GM12878 (cell line): ENCODE measurements at regions not wholly inside any gene's neighbourhood (a gene's known extent, or its start where the extent isn't known, plus 50 kb on each side); places are given as distances from the start of the nearest gene placed in this dataset.

Source experiments
- ATAC-seq: fragments of 200-7000 bp; cut with Tn5 transposase; 3 replicates; pipeline ENCODE4 v1.9.1; 2020; ENCODE audit warnings: mild to moderate bottlenecking, moderate library complexity
- BruUV-seq: library from RNA; stranded (reverse); fragments of 400-500 nt; replicated peaks from 2 replicates; lab custom pipeline; 2021; lab: Mats Ljungman, UMichigan
- CTCF ChIA-PET: fragments of 300-600 bp; sonication (Branson Sonifier 250); formaldehyde crosslinking; extraction: SDS; loops from one replicate; lab custom pipeline; 2021; ENCODE audit warnings: inconsistent platforms; lab: Yijun Ruan, JAX
- POLR2A ChIA-PET: fragments of 350-600 bp; formaldehyde crosslinking; extraction: SDS; loops from one replicate; lab custom pipeline; 2021; ENCODE audit warnings: inconsistent platforms; lab: Charles Lee
- RAD21 ChIA-PET: fragments of 300-600 bp; sonication (Branson Sonifier 250); formaldehyde crosslinking; loops from one replicate; lab custom pipeline; 2023; ENCODE audit warnings: antibody characterized with exemption; ENCODE audit not compliant: unreplicated experiment; lab: Charles Lee
- SMC1A ChIA-PET: fragments of 300-600 bp; sonication (Branson Sonifier 250); formaldehyde crosslinking; loops from one replicate; lab custom pipeline; 2023; ENCODE audit not compliant: unreplicated experiment, uncharacterized antibody; lab: Charles Lee
- DNase-seq: peaks from one replicate; pipeline ENCODE4 v3.0.0-alpha.2; 2011; ENCODE audit warnings: low read depth, low spot score
- FAIRE-seq: peaks from 3 replicates; lab custom pipeline; 2011; peaks lifted over from hg19 to GRCh38; lab: Jason Lieb, UNC
- H2AFZ ChIP-seq: 2 replicates; pipeline ENCODE4 v1.6.0; 2011; ENCODE audit warnings: low read depth, low read length, control low read depth; ENCODE audit not compliant: control insufficient read depth
- H3K27ac ChIP-seq: 2 replicates; pipeline ENCODE4 v1.5.1; 2011; ENCODE audit warnings: control low read depth; ENCODE audit not compliant: control insufficient read depth, insufficient read depth
- H3K27me3 ChIP-seq, 2 experiments: replicated peaks in 1 of 2; 2 replicates each; pipeline versions ENCODE4 v1.6.0 to v1.6.1; 2011; ENCODE audit warnings: low read length in 1 of 2; ENCODE audit not compliant: control insufficient read depth in 2 of 2, insufficient read depth in 2 of 2
- H3K36me3 ChIP-seq, 2 experiments: 2 replicates each; pipeline ENCODE4 v1.5.1; 2011; ENCODE audit warnings: low read length in 1 of 2; ENCODE audit not compliant: control insufficient read depth in 2 of 2, insufficient read depth in 2 of 2
- H3K4me1 ChIP-seq: 2 replicates; pipeline ENCODE4 v1.6.1; 2011; ENCODE audit warnings: mild to moderate bottlenecking, low read length, moderate library complexity, mixed read lengths; ENCODE audit not compliant: control insufficient read depth, insufficient read depth
- H3K4me2 ChIP-seq: 2 replicates; pipeline ENCODE4 v1.6.0; 2011; ENCODE audit warnings: control low read depth; ENCODE audit not compliant: control insufficient read depth, insufficient read depth
- H3K4me3 ChIP-seq: fragments of 200-600 bp; sonication (generic); 2 replicates; pipeline ENCODE4 v1.5.1; 2016
- H3K79me2 ChIP-seq: 2 replicates; pipeline ENCODE4 v1.6.0; 2011; ENCODE audit warnings: low read length; ENCODE audit not compliant: control insufficient read depth, insufficient read depth
- H3K9ac ChIP-seq: 2 replicates; pipeline ENCODE4 v1.8.0; 2011; ENCODE audit warnings: low read length, control low read depth, mixed read lengths; ENCODE audit not compliant: control insufficient read depth, insufficient read depth
- H3K9me3 ChIP-seq: replicated peaks from 3 replicates; pipeline ENCODE4 v1.5.1; 2011; ENCODE audit warnings: mild to moderate bottlenecking, low read length; ENCODE audit not compliant: control insufficient read depth, insufficient read depth
- H4K20me1 ChIP-seq: 2 replicates; pipeline ENCODE4 v1.6.0; 2011; ENCODE audit not compliant: control insufficient read depth, insufficient read depth
- BCL11A ChIP-seq: IDR thresholded peaks from 2 replicates; pipeline ENCODE4 v1.6.1; 2011; ENCODE audit warnings: low read depth, low read length
- CREB1 ChIP-seq: IDR thresholded peaks from 2 replicates; pipeline ENCODE4 v1.6.1; 2012; ENCODE audit warnings: low read depth, mild to moderate bottlenecking, inconsistent platforms
- ETV6 ChIP-seq, 2 experiments: fragments of 450-650 bp in 1 of 2; IDR thresholded peaks in 1 of 2; conservative IDR thresholded peaks in 1 of 2; 2 replicates each; pipeline ENCODE4 v1.6.1; 2014; ENCODE audit warnings: antibody characterized with exemption in 1 of 2, borderline replicate concordance in 1 of 2, low read depth in 1 of 2, mild to moderate bottlenecking in 1 of 2, moderate library complexity in 1 of 2
- GATAD2B ChIP-seq: fragments of 450-650 bp; conservative IDR thresholded peaks from 2 replicates; pipeline ENCODE4 v1.6.1; 2017; ENCODE audit warnings: low read depth, mild to moderate bottlenecking, moderate library complexity
- HDAC6 ChIP-seq: fragments of 200-600 bp; sonication (generic); IDR thresholded peaks from one replicate; pipeline ENCODE4 v1.8.0; 2017; ENCODE audit warnings: antibody characterized with exemption; ENCODE audit not compliant: unreplicated experiment
- IKZF1 ChIP-seq: fragments of 450-650 bp; conservative IDR thresholded peaks from 2 replicates; pipeline ENCODE4 v1.6.1; 2017; ENCODE audit warnings: antibody characterized with exemption, mild to moderate bottlenecking
- JUND ChIP-seq: IDR thresholded peaks from 2 replicates; pipeline ENCODE4 v1.6.1; 2012; ENCODE audit warnings: low read depth, mild to moderate bottlenecking, low read length, improper control_type of control experiment, moderate library complexity
- MEF2A ChIP-seq: IDR thresholded peaks from 2 replicates; pipeline ENCODE4 v1.6.1; 2011; ENCODE audit warnings: low read depth, mild to moderate bottlenecking, low read length, moderate library complexity; ENCODE audit not compliant: insufficient read depth
- MEF2B ChIP-seq: fragments of 450-650 bp; IDR thresholded peaks from 2 replicates; pipeline ENCODE4 v1.6.1; 2018; ENCODE audit warnings: mild to moderate bottlenecking, moderate library complexity; ENCODE audit not compliant: partially characterized antibody, poor library complexity, severe bottlenecking
- MTA3 ChIP-seq: IDR thresholded peaks from 2 replicates; pipeline ENCODE4 v1.6.1; 2012; ENCODE audit warnings: low read length, inconsistent platforms, borderline replicate concordance
- POLR2AphosphoS2 ChIP-seq: IDR thresholded peaks from 2 replicates; pipeline ENCODE4 v1.6.1; 2011; ENCODE audit warnings: low read depth, mild to moderate bottlenecking, low read length, improper control_type of control experiment, moderate library complexity
- RELA ChIP-seq: fragments of 450-650 bp; IDR thresholded peaks from 2 replicates; pipeline ENCODE4 v1.8.0; 2014; ENCODE audit warnings: borderline replicate concordance; ENCODE audit not compliant: partially characterized antibody
- TCF12 ChIP-seq: IDR thresholded peaks from 2 replicates; pipeline ENCODE4 v1.6.1; 2011; ENCODE audit warnings: low read depth, mild to moderate bottlenecking, low read length
- ZNF207 ChIP-seq: fragments of 450-650 bp; IDR thresholded peaks from 2 replicates; pipeline ENCODE4 v1.6.1; 2014; ENCODE audit warnings: antibody characterized with exemption, mild to moderate bottlenecking, borderline replicate concordance
- in situ Hi-C: fragments of 300-500 bp; cut with MboI; formaldehyde crosslinking; loops from 9 replicates; pipeline ENCODE4 v1.14.3; 2018; ENCODE audit warnings: mixed read lengths
- intact Hi-C: fragments of 100-400 bp; cut with micrococcal nuclease; formaldehyde crosslinking; loops from one replicate; pipeline ENCODE4 v1.14.2; 2022; ENCODE audit not compliant: unreplicated experiment
- TF ChIP-seq, protein P1 (sequence below), 3 experiments: IDR thresholded peaks in 2 of 3; conservative IDR thresholded peaks in 1 of 3; 2 replicates each; pipeline ENCODE4 v1.5.1; 2011; ENCODE audit warnings: low read depth in 3 of 3, low read length in 3 of 3, mild to moderate bottlenecking in 3 of 3, control low read depth in 2 of 3, moderate library complexity in 2 of 3, inconsistent platforms in 1 of 3, mixed read lengths in 1 of 3; ENCODE audit not compliant: control insufficient read depth in 2 of 3, insufficient read depth in 1 of 3; ENCODE audit errors: extremely low read depth in 1 of 3

DNA sequence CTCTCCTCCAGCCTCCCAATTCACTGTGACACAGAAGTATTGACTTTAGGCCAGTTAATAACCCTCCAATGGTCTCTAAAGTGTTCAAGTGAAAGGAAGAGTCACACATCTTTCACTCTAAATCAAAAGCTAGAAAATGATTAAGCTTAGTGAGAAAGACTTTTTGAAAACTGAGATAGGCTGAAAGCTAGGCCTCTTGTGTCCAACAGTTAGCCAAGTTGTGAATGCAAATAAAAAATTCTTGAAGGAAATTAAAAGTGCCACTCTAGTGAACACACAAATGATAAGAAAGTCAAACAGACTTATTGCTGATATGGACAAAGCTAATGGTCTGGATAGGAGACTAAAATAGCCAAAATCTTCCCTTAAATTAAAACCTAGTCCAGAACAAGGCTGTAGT is 687.2 kb downstream of the TRIML1 start:
- in situ Hi-C loops: no loop called here
- CTCF ChIA-PET: no interaction called here
- no peaks in the 10 kb centered on the region; the same call in 2 of the 3 replicates for H3K9me3 ChIP-seq

More for the DNA sequence above, 687.2 kb downstream of the TRIML1 start:
- H2AFZ ChIP-seq: no peak overlapping the region
- no TSS peak for BruUV-seq
- ChIA-PET SMC1A (no interaction called here), RAD21 (no interaction called here), POLR2A (no interaction called here)
- no peak overlapping the region for H3K27ac ChIP-seq
- no peaks in the 10 kb centered on the region for H3K4me1 ChIP-seq
- ATAC-seq (no peak), FAIRE-seq (no peak), DNase-seq (no peak)
- intact Hi-C loops: no loop called here
- no peaks in the 10 kb centered on the region for H3K79me2 ChIP-seq
- H3K36me3 ChIP-seq: no peaks in the 10 kb centered on the region
- no peak overlapping the region for H3K4me2 ChIP-seq
- H3K27me3 ChIP-seq: no peaks in the 10 kb centered on the region
- H3K4me3 ChIP-seq: no peak overlapping the region
- TF ChIP-seq MTA3 (no peak), MEF2B (no peak), GATAD2B (no peak), ZNF207 (no peak), JUND (no peak), BCL11A (no peak), RELA (no peak), MEF2A (no peak), CREB1 (no peak), ETV6 (conservative IDR thresholded peaks at IDR 0.05 in 1 of 2, IDR thresholded peaks at IDR 0.05 in 1 of 2; ENCODE audit: borderline replicate concordance in 1 of 2, low read depth in 1 of 2) (no peak), IKZF1 (no peak), TCF12 (no peak), POLR2AphosphoS2 (no peak), HDAC6 (no peak)
- TF ChIP-seq, protein P1, sequence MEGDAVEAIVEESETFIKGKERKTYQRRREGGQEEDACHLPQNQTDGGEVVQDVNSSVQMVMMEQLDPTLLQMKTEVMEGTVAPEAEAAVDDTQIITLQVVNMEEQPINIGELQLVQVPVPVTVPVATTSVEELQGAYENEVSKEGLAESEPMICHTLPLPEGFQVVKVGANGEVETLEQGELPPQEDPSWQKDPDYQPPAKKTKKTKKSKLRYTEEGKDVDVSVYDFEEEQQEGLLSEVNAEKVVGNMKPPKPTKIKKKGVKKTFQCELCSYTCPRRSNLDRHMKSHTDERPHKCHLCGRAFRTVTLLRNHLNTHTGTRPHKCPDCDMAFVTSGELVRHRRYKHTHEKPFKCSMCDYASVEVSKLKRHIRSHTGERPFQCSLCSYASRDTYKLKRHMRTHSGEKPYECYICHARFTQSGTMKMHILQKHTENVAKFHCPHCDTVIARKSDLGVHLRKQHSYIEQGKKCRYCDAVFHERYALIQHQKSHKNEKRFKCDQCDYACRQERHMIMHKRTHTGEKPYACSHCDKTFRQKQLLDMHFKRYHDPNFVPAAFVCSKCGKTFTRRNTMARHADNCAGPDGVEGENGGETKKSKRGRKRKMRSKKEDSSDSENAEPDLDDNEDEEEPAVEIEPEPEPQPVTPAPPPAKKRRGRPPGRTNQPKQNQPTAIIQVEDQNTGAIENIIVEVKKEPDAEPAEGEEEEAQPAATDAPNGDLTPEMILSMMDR (IDR thresholded peaks at IDR 0.05 in 2 of 3, conservative IDR thresholded peaks at IDR 0.05 in 1 of 3; ENCODE audit: control insufficient read depth in 2 of 3, extremely low read depth in 1 of 3, insufficient read depth in 1 of 3, low read depth in 3 of 3, low read length in 3 of 3): no peak
- H3K9ac ChIP-seq: no peak overlapping the region
- H4K20me1 ChIP-seq: no peaks in the 10 kb centered on the region
